Hepatocyte (in vitro differentiated cells): ENCODE measurements at regions not wholly inside any gene's neighbourhood (a gene's known extent, or its start where the extent isn't known, plus 50 kb on each side); places are given as distances from the start of the nearest gene placed in this dataset.

Experiments
- DNase-seq: peaks from one replicate; pipeline ENCODE4 v3.0.0-alpha.2; 2016; ENCODE audit warnings: low spot score
- H2AFZ ChIP-seq: fragments of 200-600 bp; sonication (generic); 2 replicates; pipeline ENCODE4 v1.6.0; 2016; ENCODE audit warnings: antibody characterized with exemption, mild to moderate bottlenecking
- H3K27ac ChIP-seq: fragments of 200-600 bp; sonication (generic); 2 replicates; pipeline ENCODE4 v1.5.1; 2016; ENCODE audit warnings: mild to moderate bottlenecking
- H3K27me3 ChIP-seq: fragments of 200-600 bp; sonication (generic); 2 replicates; pipeline ENCODE4 v1.6.1; 2016
- H3K36me3 ChIP-seq: fragments of 200-600 bp; sonication (generic); replicated peaks from 2 replicates; pipeline ENCODE4 v1.5.1; 2016; ENCODE audit warnings: low read depth; ENCODE audit not compliant: insufficient read depth
- H3K4me1 ChIP-seq: fragments of 200-600 bp; sonication (generic); 2 replicates; pipeline ENCODE4 v1.5.1; 2016; ENCODE audit warnings: mild to moderate bottlenecking, moderate library complexity; ENCODE audit not compliant: insufficient read depth
- H3K4me2 ChIP-seq: fragments of 200-600 bp; sonication (generic); 2 replicates; pipeline ENCODE4 v1.6.0; 2016
- H3K4me3 ChIP-seq: fragments of 200-600 bp; sonication (generic); 2 replicates; pipeline ENCODE4 v1.5.1; 2016; ENCODE audit warnings: mild to moderate bottlenecking
- H3K79me2 ChIP-seq: fragments of 200-600 bp; sonication (generic); 2 replicates; pipeline ENCODE4 v1.6.0; 2017; ENCODE audit warnings: mild to moderate bottlenecking
- H3K9me2 ChIP-seq: fragments of 200-600 bp; sonication (generic); replicated peaks from 2 replicates; pipeline ENCODE4 v1.6.0; 2017; ENCODE audit warnings: mild to moderate bottlenecking; ENCODE audit not compliant: insufficient read depth
- H3K9me3 ChIP-seq: fragments of 200-600 bp; sonication (generic); 2 replicates; pipeline ENCODE4 v1.5.1; 2016; ENCODE audit warnings: low read depth, mild to moderate bottlenecking
- H4K20me1 ChIP-seq: fragments of 200-600 bp; sonication (generic); 2 replicates; pipeline ENCODE4 v1.6.0; 2016; ENCODE audit warnings: mild to moderate bottlenecking; ENCODE audit not compliant: insufficient read depth, poor library complexity, severe bottlenecking
- CTCF ChIP-seq: fragments of 200-600 bp; sonication (generic); IDR thresholded peaks from 2 replicates; pipeline ENCODE4 v1.5.1; 2016; ENCODE audit warnings: antibody characterized with exemption, mild to moderate bottlenecking; ENCODE audit not compliant: poor library complexity
- EZH2 ChIP-seq: fragments of 200-600 bp; sonication (generic); IDR thresholded peaks from 2 replicates; pipeline ENCODE4 v1.6.1; 2016; ENCODE audit warnings: antibody characterized with exemption, mild to moderate bottlenecking, borderline replicate concordance
- EZH2phosphoT487 ChIP-seq: fragments of 200-600 bp; sonication (generic); IDR thresholded peaks from one replicate; pipeline ENCODE4 v1.6.1; 2018; ENCODE audit warnings: antibody characterized with exemption, mild to moderate bottlenecking, low read depth, moderate library complexity; ENCODE audit not compliant: unreplicated experiment, severe bottlenecking
- WGBS: methylation state at CpG from one replicate; pipeline ENCODE4 v1.1.6; 2016; ENCODE audit warnings: low lambda C conversion rate; ENCODE audit errors: missing lambda C conversion rate; 5-methylcytosine and 5-hydroxymethylcytosine counted together

- Histone ChIP-seq H2AFZ (no peak overlapping the region), H3K4me2 (no peak overlapping the region), H3K4me3 (no peak overlapping the region), H3K9me2 (no peaks in the 10 kb centered on the region), H3K79me2 (no peaks in the 10 kb centered on the region), H3K36me3 (no peaks in the 10 kb centered on the region), H4K20me1 (no peaks in the 10 kb centered on the region), H3K27me3 (no peaks in the 10 kb centered on the region), H3K9me3 (no peaks in the 10 kb centered on the region), H3K27ac (no peak overlapping the region), H3K4me1 (no peaks in the 10 kb centered on the region)
- no peak for DNase-seq
- TF ChIP-seq EZH2phosphoT487 (no peak), CTCF (no peak), EZH2 (no peak)
- 80% methylated on average over 2 of the region's 2 CpGs for WGBS
Observed at GRCh38 chrX:3226087-3226486, 120.4 kb downstream of the MXRA5 start.

- Histone ChIP-seq H3K9me3 (no peaks in the 10 kb centered on the region), H3K27ac (no peak overlapping the region), H3K4me2 (no peak overlapping the region), H3K36me3 (no peaks in the 10 kb centered on the region), H4K20me1 (no peaks in the 10 kb centered on the region), H3K27me3 (no peaks in the 10 kb centered on the region), H3K79me2 (no peaks in the 10 kb centered on the region), H3K4me3 (no peak overlapping the region), H3K4me1 (no peaks in the 10 kb centered on the region), H2AFZ (no peak overlapping the region), H3K9me2 (no peaks in the 10 kb centered on the region)
- whole genome bisulfite sequencing, result 90% methylated on average over 4 of the region's 4 CpGs
- no peak for DNase-seq
- no peak for TF ChIP-seq CTCF
- TF ChIP-seq EZH2, result no peak
- no peak for TF ChIP-seq EZH2phosphoT487
Observed at GRCh38 chrX:3221643-3222042, 124.8 kb downstream of the MXRA5 start.

- H4K20me1 ChIP-seq, result no peaks in the 10 kb centered on the region
- 69% methylated on average over 5 of the region's 5 CpGs for WGBS
- no peaks in the 10 kb centered on the region for H3K9me3 ChIP-seq
- no peaks in the 10 kb centered on the region for H3K79me2 ChIP-seq
- no peak for TF ChIP-seq EZH2phosphoT487
- H3K27ac ChIP-seq, result no peak overlapping the region
- no peaks in the 10 kb centered on the region for H3K9me2 ChIP-seq
- H3K36me3 ChIP-seq, result no peaks in the 10 kb centered on the region
- H3K4me2 ChIP-seq, result no peak overlapping the region
- no peaks in the 10 kb centered on the region for H3K4me1 ChIP-seq
- no peaks in the 10 kb centered on the region for H3K27me3 ChIP-seq
- DNase-seq, result no peak
- no peak overlapping the region for H2AFZ ChIP-seq
- no peak overlapping the region for H3K4me3 ChIP-seq
Observed at GRCh38 chrX:3219667-3220066, 126.8 kb downstream of the MXRA5 start.

GRCh38 chrX:3219231-3219630 lies 127.2 kb downstream of the MXRA5 start:
- H3K9me3 ChIP-seq, result no peaks in the 10 kb centered on the region
- no peak overlapping the region for H3K27ac ChIP-seq
- H2AFZ ChIP-seq, result no peak overlapping the region
- no peaks in the 10 kb centered on the region for H4K20me1 ChIP-seq
- no peaks in the 10 kb centered on the region for H3K9me2 ChIP-seq
- H3K79me2 ChIP-seq, result no peaks in the 10 kb centered on the region
- 75% methylated on average over 5 of the region's 6 CpGs for WGBS
- no peaks in the 10 kb centered on the region for H3K4me1 ChIP-seq
- TF ChIP-seq EZH2phosphoT487, result no peak
- no peak for TF ChIP-seq CTCF
- no peak for TF ChIP-seq EZH2
- DNase-seq, result no peak
- H3K27me3 ChIP-seq, result no peaks in the 10 kb centered on the region
- no peak overlapping the region for H3K4me2 ChIP-seq
- no peaks in the 10 kb centered on the region for H3K36me3 ChIP-seq
- H3K4me3 ChIP-seq, result no peak overlapping the region
